NCI-H1105 treated with DMSO at 0.1 percent for 48 hours (cell line): ENCODE measurements at regions not wholly inside any gene's neighbourhood (a gene's known extent, or its start where the extent isn't known, plus 50 kb on each side); places are given as distances from the start of the nearest gene placed in this dataset.
"Not testable (repeated sequence)": the region's sequence is repeated elsewhere in the genome, so short reads cannot be mapped to it uniquely, and the experiment has no call there.

ENCODE experiments used
- DNase-seq: peaks from one replicate; lab custom pipeline; 2025; lab: John Stamatoyannopoulos, UW

DNA sequence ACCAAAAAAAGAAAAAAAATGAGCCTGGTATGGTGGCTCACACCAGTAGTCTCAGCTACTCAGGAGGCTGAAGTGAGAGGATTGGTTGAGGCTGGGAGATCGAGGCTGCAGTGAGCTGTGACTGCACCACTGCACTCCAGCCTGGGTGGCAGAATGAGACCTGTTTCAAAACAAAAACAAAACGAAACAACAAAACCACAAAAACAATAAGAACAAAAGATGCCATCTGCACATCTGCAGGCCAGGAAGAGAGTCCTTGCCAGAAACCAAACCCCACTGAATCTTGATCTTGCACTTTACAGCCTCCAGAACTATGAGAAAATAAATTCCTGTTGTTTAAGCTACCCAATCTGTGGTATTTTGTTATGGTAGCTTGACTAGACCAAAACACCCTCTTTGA is 207.7 kb downstream of the YTHDC2 start:
- no peak for DNase-seq

DNA sequence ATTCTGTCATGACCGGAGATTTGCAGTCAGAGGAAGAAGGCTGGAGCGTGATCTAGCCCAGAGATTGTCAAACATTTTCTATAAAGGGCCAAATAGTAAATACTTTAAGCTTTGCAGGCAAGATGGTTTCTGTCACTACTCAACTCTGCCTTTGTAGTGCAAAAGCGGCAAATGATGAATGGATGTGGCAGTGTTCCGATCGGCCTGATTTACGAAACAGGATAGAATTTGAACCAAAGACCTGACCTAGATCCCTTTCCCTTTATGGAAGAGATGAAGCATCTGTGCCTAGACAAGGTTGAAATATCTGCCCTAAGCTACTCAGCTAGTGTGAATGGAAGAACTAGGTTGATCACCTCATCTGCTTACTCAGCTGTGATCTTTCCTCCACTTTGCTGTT is 209.5 kb downstream of the YTHDC2 start:
- DNase-seq: no peak

DNA sequence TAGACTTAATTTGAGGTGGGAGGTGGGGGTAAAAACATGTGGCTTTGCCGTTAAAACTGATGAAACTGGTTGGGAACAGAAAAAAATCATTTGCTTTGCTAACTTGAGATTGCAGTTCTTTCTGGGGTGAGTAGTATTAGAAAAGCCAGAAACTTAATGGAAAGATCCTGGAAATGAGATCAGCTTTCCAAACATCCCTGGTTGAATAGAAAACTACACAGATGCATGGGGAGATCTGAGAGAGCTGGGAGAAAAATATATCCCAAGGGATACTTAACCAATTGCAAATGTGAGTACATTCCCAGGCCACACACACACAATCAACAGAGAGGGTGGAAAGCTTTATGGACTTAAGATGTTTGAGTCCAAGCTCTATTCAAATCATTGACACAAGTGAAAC is 222.3 kb downstream of the YTHDC2 start:
- no peak for DNase-seq

DNA sequence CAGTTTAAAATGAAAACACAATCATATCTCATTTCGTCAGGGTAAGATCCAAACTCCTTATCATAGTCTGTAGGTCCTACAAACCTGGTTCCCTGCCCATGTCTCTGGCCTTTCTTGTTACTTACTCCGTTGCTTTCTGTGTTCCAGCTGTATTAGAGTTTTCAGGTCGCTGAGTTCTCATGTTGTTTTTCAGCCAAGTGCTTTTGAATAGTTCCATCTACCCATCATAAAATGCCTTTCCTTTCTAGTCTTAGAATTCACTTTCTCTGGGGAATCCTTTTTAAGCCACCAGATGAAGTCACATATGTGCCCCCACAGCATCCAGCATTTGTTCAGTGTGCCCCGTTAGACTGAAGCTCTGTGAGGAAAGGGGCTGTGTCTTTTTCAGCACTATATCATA is 228.7 kb downstream of the YTHDC2 start:
- DNase-seq: no peak

DNA sequence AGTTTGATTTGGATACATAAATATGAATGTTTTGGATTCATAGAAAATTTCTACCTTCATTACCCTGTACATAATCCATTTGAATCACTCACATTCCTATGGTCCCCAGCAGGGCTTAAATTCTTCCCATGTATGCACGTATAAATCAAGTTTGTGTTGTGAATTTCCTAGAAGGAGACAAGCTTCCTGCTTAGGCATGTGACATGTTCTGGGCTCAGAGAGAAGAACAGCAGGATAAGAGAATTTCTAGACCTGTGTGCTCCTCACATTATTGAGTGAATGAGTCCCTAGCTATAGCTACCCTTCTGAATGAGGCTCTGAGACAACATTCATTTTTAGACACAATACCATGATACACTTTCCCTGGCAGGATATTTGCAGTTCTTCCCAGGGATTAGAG is 229.1 kb downstream of the YTHDC2 start:
- no peak for DNase-seq

DNA sequence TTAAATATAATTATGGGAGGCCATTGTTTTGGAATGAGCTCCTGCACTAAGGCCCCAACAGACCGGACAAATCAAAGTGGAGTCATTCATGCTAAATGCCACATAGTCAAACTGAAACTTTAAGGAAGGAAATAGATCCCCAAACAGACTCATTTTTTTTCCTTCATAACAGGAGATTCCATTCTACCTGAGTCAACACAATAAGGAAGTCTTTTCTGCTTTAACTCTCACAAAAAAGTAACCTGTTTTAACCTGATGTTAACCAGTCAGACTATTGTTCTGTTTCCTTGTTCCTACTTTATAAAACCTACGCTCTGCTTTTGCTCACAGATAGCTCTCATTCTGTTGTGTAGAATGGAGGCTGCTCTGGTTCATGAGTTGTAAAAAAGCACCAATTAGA is 234.9 kb downstream of the YTHDC2 start:
- DNase-seq: no peak

DNA sequence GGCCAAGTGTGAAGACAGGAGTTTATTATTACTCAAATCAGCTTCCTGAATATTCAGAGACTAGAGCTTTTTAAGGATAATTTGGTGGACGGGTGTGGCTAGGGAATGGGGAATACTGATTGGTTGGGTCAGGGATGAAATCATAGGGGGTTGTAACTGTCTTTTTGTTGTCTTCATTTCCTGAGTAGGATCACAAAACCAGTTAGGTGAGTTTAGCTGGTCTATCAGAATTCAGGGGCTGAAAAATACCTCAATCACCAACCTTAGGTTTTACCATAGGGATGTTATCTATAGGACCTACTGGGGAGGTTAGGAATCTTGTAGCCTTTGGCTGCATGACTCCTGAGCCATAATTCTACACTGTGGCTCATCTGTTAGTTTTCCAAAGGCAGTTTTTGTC is 235.8 kb downstream of the YTHDC2 start:
- DNase-seq: no peak

DNA sequence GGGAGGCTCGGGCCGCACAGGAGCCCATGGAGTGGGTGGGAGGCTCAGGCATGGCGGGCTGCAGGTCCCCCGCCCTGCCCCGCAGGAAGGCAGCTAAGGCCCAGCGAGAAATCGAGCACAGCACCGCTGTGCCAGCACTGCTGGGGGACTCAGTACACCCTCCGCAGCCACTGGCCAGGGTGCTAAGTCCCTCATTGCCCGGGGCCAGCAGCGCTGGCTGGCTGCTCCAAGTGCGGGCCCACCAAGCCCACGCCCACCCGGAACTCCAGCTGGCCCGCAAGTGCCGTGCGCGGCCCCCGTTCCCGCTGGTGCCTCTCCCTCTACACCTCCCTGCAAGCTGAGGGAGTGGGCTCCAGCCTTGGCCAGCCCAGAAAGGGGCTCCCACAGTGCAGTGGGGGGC is 239.7 kb downstream of the YTHDC2 start:
- not testable (repeated sequence) for DNase-seq

DNA sequence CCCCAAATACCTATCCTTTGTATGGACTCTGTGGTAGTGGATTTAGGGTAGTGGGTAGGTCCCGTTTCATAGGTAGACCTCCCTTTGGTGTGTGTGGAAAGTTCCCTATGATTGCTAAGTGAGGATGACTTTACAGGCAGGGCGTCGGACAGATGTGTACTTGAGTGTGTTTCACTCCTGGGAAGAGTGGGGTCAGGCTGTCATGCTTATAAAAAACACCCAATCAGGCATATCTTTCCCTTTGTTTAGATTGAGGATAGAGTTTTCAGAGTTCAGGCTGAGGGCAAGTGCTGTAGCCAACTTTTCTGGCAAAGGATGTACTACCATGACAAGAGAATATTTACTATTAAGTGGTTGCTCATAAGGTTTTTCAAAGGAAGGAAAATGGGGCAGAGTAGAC is 242.0 kb downstream of the YTHDC2 start:
- no peak for DNase-seq

DNA sequence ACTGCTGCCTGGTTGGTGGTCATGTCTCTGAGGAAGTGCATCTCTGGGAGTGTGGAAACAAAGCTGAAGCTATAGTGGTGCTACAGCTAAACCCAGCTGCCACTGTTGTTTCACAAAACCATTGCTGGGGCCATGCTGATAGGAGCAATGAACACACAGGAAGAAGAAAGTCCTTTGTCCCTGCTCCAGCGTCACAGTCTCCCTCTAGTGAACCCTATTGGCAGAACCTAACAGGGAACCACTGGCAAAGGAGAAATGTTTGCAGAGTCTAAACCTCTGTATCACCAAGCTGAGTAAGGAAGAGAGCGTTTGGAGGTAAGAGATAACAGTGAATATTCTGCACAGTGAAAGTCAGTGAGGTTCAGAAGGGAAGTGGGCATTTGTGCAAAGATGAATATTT is 244.0 kb downstream of the YTHDC2 start:
- no peak for DNase-seq

DNA sequence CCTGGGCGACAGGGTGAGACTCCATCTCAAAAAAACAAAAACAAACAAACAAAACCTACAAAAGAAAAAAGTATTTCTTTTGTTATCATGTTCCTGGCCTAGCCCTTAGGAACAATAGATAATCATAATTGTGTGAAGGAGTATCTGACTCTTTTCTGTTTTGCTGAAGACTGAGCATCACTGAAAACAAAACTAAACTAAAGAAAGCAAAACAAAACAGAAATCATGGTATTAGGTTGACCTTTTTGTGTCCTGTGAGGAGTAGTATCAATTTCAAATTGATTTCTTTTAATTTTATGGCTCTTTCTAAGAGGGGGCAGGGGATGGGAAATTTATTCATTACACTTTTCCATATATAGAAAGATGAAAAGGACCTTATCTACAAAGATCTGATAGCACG is 246.0 kb downstream of the YTHDC2 start:
- no peak for DNase-seq

DNA sequence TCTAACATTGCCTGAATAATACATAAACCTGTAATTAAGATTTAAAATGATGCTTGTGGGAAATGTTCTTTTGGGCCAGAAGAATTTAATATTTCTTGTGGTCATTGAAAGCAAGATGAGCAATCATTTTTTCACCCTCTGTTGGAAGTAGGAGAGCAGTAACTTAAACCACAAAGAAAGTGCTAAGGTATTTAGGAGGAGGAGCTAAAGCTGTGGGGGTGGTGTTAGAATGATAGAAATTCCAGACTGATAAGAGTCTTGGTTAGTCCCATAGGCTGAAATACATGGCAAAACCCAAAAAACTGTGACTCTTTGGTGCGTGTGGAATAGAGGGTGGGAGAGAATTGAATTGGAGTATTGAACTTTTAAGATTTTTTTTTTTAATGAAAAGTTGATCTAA is 247.0 kb downstream of the YTHDC2 start:
- DNase-seq: no peak

DNA sequence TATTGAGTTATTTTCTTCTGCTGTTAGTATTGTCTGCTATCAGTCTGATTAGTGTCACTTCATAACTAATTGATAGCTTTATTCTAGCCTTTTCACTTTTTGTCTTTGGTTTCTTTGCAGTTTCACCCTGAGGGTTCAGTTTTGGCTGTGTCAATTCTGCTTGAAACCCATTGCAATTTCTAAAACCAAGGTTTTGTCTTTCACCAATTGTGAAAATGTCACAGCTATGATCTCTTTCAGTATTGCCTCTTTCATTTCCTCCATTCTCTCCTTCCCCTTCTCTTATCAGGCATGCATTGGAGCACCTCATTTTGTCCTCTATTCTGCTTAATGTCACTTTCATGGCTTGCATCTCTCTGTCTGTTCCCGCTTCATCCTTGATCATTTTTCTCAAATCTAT is 248.1 kb downstream of the YTHDC2 start:
- no peak for DNase-seq

DNA sequence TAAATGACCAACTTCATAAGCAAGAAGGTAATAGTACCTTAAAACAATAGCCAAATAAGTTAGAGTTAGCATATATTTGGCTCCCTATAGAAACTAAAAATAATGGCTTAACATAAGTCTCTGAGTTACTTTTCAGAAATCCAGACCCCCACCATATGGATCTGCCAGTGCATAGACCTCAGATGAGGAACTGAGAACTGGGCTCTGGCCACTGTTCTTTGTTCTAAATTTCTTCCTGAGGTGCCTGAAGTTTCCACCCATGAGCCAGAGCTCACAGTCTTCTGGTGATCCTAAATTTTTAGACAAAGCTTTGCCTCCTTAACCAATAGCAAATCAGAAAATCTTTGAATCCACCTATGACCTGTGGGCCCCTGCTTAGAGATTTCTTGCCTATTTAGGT is 250.9 kb downstream of the YTHDC2 start:
- no peak for DNase-seq

DNA sequence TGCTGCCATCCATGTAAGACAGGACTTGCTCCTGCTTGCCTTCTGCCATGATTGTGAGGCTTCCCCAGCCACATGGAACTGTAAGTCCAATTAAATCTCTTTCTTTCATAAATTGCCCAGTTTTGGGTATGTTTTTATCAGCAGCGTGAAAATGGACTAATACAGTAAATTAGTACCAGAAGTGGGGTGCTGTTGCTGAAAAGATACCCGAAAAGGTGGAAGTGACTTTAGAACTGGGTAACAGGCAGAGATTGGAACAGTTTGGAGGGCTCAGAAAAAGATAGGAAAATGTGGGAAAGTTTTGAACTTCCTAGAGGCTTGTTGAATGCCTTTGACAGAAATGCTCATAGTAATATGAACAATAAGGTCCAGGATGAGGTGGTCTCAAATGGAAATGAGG is 253.3 kb downstream of the YTHDC2 start:
- DNase-seq: not testable (repeated sequence)

DNA sequence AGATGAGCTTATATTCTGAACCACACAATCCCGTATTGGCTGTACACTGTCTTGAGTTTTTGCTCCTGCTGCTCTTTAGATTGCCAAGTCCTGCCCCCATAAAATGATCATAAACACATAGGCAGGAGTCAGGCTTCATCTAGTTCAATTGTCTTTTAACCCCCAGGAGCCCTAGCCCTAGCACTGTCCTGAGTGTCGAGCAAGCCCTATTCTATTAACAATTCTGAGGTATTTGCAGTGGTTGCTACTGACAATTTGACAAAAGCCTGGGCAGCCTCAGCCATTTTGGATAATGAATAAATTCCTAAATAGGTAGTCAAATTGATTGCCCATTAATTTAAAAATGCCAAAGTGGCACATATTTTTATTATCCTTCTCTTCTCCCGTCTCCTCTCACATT is 257.2 kb downstream of the YTHDC2 start:
- no peak for DNase-seq

DNA sequence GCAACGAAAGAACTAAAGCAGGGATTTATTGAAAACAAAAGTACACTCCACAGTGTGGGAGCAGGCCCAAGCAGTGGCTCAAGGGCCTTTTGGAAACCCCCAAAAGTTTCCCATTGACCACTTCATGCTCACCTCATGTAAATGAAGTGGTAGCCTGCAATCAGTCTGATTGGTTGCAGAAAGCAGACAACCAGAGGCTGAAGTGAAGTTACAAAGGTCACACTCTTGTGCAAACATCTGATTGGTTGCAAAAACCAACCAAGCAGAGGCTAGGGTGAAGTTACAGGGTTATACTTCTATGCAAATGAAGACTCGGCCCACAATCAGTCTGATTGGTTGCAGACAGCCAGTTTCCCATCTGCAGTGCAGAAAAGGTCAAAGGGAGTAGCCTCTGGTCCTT is 258.0 kb downstream of the YTHDC2 start:
- no peak for DNase-seq

DNA sequence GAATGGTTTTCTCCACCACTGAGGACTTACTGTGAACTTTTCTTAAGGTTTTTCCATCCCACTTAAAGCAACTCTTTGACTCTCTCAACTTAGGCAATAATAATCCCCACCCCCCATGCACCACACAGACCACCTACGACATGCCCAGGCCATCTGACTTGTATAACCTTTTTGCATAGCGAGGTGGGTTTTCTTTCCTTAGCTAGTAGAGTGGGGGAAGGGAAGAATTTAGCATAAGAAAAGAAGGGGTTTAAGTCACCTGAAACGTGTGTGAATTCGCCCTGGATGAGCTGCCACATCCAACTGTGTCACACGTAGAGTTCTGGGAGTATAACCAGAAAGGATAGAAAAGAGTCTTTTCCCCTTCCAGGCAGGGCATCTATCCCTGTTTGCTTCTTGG is 262.7 kb downstream of the YTHDC2 start:
- DNase-seq: no peak

DNA sequence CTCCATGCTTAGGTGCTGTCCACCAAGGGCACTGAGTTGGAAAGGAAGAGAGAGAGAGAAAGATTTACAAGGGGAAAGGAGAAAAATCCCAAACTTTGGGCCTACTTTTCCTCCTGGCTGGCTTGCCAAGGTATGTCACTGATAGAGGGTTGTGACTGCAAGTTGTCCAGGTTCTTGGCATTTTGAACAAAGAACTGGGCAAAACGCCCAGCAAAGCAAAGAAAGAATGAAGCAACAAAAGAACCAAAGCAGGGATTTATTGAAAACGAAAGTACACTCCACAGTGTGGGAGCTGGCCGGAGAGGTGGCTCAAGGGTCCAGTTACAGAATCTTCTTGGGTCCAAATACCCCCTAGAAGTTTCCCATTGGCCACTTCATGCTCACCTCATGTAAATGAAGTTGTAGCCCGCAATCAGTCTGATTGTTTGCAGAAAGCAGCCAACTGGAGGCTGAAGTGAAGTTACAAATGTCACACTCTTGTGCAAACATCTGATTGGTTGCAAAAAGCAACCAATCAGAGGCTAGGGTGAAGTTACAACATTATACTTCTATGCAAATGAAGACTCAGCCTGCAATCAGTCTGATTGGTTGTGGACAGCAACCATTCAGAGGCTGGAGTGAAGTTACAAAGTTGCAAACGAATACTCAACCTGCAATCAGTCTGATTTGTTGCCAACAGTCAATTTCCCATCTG is 263.5 kb downstream of the YTHDC2 start:
- no peak for DNase-seq

DNA sequence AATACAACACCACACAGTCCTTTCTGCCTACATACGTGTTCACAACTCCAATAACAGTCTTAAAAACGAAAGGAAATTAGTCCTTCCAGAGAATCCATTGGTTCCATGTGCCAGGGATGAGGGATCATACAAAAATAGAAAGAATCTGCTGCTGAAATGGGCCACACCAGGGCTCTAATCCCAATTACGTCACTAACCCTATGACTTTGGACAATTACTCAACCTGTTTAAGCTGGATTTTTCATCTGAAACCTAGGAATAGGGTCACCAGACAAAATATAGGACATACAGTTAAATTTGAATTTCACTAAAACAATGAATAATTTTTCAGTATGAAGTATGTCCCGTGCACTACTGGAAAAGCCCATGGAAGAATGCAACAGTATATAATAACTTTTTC is 264.7 kb downstream of the YTHDC2 start:
- no peak for DNase-seq

DNA sequence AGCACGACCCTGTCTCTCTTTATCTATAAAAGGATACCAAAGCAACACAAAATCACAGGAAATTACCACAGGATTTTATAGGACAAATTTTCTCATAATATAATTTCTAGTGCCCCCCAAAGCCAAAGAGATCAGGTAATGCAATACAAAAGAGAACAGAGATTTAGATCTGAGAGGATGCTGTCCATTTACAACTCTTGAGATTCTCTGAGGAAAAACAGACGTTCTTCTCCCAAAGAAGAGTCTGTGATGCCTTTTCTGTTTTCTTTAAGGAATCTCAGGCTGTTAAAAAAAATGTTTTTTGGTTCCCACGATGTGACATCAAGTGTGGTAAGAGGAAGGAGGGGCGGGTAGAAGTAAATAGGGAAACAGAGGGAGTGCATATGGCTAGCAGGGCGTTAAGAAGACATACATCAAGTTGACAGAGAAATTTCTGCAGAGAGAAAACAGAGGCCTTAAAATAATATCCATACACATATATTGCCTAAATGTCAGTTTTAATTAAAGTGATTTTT is 274.7 kb downstream of the YTHDC2 start:
- DNase-seq: no peak

DNA sequence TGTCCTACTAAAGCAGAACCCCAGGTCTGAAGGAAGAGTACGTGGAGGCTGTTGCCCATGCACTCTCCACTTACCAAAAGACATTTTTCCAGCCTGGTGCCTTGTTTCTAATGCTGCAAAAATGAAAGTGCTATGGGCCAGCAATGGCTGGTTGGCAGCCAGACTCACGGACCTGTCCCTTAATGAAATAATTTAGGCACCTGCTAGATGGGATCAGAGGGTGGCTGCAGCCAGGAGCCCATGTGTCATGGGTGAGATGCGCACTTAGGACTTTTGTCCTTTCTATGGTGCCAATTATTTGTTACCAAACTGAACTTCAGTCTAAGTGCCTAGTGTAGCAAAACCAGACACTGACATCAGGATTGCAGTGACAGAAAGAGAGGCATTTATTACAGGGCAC is 276.3 kb downstream of the YTHDC2 start:
- no peak for DNase-seq

DNA sequence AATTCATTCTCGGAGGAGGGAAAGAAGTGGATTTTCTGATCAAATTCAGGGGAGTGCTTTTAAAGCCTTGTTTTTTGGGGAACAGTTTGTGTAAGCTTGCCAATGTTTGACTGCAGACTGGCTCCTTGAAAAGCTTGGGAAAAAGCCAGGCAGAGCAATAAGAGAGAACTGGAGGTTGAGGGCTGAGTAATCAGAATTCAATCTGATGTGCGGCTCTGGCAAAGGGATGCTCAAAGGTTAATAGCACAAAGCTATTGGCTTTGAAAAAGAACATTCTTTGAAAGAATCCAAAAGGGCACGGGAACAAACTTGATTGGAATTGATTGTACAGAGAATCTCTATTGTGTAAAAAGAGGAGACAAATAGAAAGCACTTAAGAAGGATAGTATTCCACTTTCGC is 279.3 kb downstream of the YTHDC2 start:
- DNase-seq: no peak

DNA sequence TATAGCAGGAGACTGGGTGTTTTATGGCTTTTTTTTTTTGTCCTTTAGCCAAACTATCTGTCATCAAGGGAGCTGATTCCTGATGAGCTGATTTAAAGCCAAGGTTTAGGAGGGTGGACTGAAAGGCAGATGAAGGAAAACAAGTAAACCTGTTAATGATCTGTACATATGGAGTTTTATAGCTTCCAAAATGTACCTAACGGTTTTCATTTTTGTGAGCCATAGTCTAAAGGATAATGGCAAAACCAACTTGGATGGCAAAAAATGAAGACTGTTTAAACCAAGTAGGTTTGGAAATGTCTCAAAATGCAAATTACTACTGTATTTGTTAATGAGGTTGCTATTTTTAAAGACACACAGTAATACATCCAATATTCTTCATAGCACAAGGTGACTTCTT is 281.5 kb downstream of the YTHDC2 start:
- no peak for DNase-seq

DNA sequence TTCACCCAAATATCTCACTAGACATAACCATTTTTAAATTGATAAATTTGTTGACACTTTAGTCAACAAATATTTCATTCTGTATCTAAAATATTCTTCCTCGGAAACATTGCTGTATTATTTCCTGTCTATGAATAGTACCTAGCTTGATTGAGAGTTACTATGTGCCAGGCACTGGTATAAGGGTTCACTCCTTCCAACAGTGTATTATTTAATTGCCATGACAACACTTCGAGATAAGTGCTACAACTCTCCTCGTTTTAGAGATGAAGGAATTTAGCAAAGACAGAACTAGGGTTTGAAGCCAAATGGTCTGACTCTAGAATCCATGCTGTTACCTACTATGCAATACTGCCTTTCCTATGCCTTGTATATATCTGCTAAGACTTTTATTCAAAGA is 287.2 kb downstream of the YTHDC2 start:
- DNase-seq: no peak
